ENCODE measurements at regions not wholly inside any gene's neighbourhood (a gene's known extent, or its start where the extent isn't known, plus 50 kb on each side); places are given as distances from the start of the nearest gene placed in this dataset.

DNA sequence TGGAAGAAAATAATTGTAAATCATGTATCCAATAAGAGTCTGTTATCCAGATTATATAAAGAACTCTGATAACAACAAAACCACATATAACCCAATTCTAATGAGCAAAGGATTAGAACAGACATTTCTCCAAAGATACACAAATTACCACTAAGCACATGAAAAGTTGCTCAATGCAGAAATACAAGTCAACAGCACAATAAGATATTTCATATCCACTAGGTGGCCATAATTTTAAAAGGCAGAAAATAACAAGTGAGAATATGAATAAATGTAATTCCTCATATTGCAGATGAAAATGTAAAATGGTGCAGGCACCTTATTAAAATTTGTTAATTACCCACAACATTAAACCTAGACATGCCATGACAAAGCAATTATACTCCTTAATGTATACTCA lies 73.9 kb upstream of the ZCCHC13 start:
- in situ Hi-C loops (cut with HindIII; ENCODE audit: low pct_ligation_motif_present, low sequenced_read_pairs): no loop called here

DNA sequence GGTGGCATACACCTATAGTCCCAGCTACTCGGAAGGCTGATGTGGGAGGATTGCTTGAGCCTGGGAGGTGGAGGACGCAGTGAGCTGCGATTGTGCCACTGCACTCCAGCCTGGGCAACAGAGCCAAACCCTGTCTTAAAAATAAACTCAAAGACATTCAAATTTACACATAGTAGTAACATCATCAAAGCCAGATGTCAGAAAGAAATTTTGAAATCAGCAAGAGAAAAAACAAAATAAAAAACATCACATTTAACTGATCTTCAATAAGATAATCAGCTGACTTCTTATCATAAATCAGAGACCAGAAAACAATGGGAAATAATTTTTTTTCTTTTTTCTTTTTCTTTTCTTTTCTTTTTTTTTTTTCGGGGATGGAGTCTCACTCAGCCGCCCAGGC lies 78.9 kb upstream of the ZCCHC13 start:
- H3K27ac ChIP-seq: no peak overlapping the region
- H3K36me3 ChIP-seq (replicated peaks): no peaks in the 10 kb centered on the region
- in situ Hi-C loops (cut with HindIII; ENCODE audit: low pct_ligation_motif_present, low sequenced_read_pairs): no loop called here
- no peak for DNase-seq
- H3K4me3 ChIP-seq (ENCODE audit: low read depth, low read length): no peak overlapping the region
- no peaks in the 10 kb centered on the region for H3K27me3 ChIP-seq (replicated peaks)
- TF ChIP-seq CTCF (IDR thresholded peaks at IDR 0.05; ENCODE audit: low read depth, low read length, missing control alignments): no peak

More for the DNA sequence above, 73.9 kb upstream of the ZCCHC13 start:
- no peaks in the 10 kb centered on the region for H3K27me3 ChIP-seq (replicated peaks)
- no peak overlapping the region for H3K27ac ChIP-seq
- DNase-seq: no peak
- H3K36me3 ChIP-seq (replicated peaks): no peaks in the 10 kb centered on the region
- no peak overlapping the region for H3K4me3 ChIP-seq (ENCODE audit: low read depth, low read length)
- TF ChIP-seq CTCF (IDR thresholded peaks at IDR 0.05; ENCODE audit: low read depth, low read length, missing control alignments): no peak

GRCh38 chrX:74220277-74220676 lies 83.7 kb upstream of the ZCCHC13 start:
- no peak for TF ChIP-seq CTCF (IDR thresholded peaks at IDR 0.05; ENCODE audit: low read depth, low read length, missing control alignments)
- DNase-seq: no peak
- Histone ChIP-seq H3K4me3 (ENCODE audit: low read depth, low read length) (no peak overlapping the region), H3K27ac (no peak overlapping the region), H3K27me3 (replicated peaks) (no peaks in the 10 kb centered on the region), H3K36me3 (replicated peaks) (no peaks in the 10 kb centered on the region)
- in situ Hi-C loops (cut with HindIII; ENCODE audit: low pct_ligation_motif_present, low sequenced_read_pairs): no loop called here

GRCh38 chrX:74218895-74219294 lies 85.1 kb upstream of the ZCCHC13 start:
- H3K27ac ChIP-seq: no peak overlapping the region
- H3K36me3 ChIP-seq (replicated peaks): peaks cover 5% of the 10 kb centered on the region
- H3K27me3 ChIP-seq (replicated peaks): no peaks in the 10 kb centered on the region
- DNase-seq: no peak
- in situ Hi-C loops (cut with HindIII; ENCODE audit: low pct_ligation_motif_present, low sequenced_read_pairs): no loop called here
- TF ChIP-seq CTCF (IDR thresholded peaks at IDR 0.05; ENCODE audit: low read depth, low read length, missing control alignments): no peak
- no peak overlapping the region for H3K4me3 ChIP-seq (ENCODE audit: low read depth, low read length)

- DNase-seq: no peak
- Histone ChIP-seq H3K27ac (no peak overlapping the region), H3K4me3 (ENCODE audit: low read depth, low read length) (no peak overlapping the region), H3K36me3 (replicated peaks) (peaks cover 5% of the 10 kb centered on the region), H3K27me3 (replicated peaks) (no peaks in the 10 kb centered on the region)
- in situ Hi-C loops (cut with HindIII; ENCODE audit: low pct_ligation_motif_present, low sequenced_read_pairs): no loop called here
- no peak for TF ChIP-seq CTCF (IDR thresholded peaks at IDR 0.05; ENCODE audit: low read depth, low read length, missing control alignments)
These were observed 87.6 kb upstream of the ZCCHC13 start for GRCh38 chrX:74216421-74216820.

DNA sequence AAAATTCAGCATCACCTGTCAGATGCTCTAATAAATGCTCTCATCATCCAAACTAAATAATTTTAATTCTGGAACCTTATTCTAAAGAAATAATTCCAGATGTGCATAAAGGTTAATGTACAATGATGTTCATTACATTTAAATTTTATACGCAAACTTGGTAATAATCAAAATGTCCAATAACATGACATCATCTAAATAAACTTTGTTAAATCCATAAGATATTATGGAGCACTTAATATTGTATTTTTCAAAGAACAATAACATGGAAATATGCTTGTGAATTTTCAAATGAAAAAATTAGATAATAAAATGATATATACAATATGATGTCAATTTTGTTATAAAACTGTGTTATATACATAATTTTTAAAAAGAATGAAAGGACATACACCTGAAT lies 92.1 kb upstream of the ZCCHC13 start:
- Histone ChIP-seq H3K27me3 (replicated peaks) (no peaks in the 10 kb centered on the region), H3K36me3 (replicated peaks) (peaks cover 5% of the 10 kb centered on the region), H3K27ac (no peak overlapping the region), H3K4me3 (ENCODE audit: low read depth, low read length) (no peak overlapping the region)
- in situ Hi-C loops (cut with HindIII; ENCODE audit: low pct_ligation_motif_present, low sequenced_read_pairs): no loop called here
- no peak for DNase-seq
- TF ChIP-seq CTCF (IDR thresholded peaks at IDR 0.05; ENCODE audit: low read depth, low read length, missing control alignments): no peak

All from brain microvascular endothelial cell (primary cell).